Thyroid gland (tissue), 4 donors: ENCODE measurements at regions not wholly inside any gene's neighbourhood (a gene's known extent, or its start where the extent isn't known, plus 50 kb on each side); places are given as distances from the start of the nearest gene placed in this dataset.
"Not testable (repeated sequence)": the region's sequence is repeated elsewhere in the genome, so short reads cannot be mapped to it uniquely, and the experiment has no call there.

Source experiments
- DNase-seq, 2 donors: peaks; one replicate each; pipeline ENCODE4 v3.0.0-alpha.2; 2019
- H3K27ac ChIP-seq, 3 donors: fragments of 200-600 bp; sonication (generic); 1 replicate in 2 of 3; 2 replicates in 1 of 3; pipeline ENCODE4 v1.5.1; 2016 to 2019; ENCODE audit warnings: mild to moderate bottlenecking in 1 of 3, moderate library complexity in 1 of 3
- H3K27me3 ChIP-seq: fragments of 200-600 bp; sonication (generic); one replicate; pipeline ENCODE4 v1.5.1; 2019
- H3K36me3 ChIP-seq, 2 donors: fragments of 200-600 bp; sonication (generic); one replicate each; pipeline ENCODE4 v1.5.1; 2016 to 2019
- H3K4me1 ChIP-seq, 2 donors: fragments of 200-600 bp; sonication (generic); one replicate each; pipeline ENCODE4 v1.5.1; 2017 to 2019
- H3K4me3 ChIP-seq, 3 donors: fragments of 200-600 bp; sonication (generic); replicated peaks in 1 of 3; 1 replicate in 2 of 3; 2 replicates in 1 of 3; pipeline ENCODE4 v1.5.1; 2016; ENCODE audit warnings: mild to moderate bottlenecking in 1 of 3
- H3K9me3 ChIP-seq: fragments of 200-600 bp; sonication (generic); one replicate; pipeline ENCODE4 v1.5.1; 2017
- POLR2A ChIP-seq, 2 donors: fragments of 450-650 bp; IDR thresholded peaks; one replicate each; pipeline ENCODE4 v1.6.1; 2017; ENCODE audit warnings: antibody characterized with exemption in 2 of 2, mild to moderate bottlenecking in 2 of 2, moderate library complexity in 1 of 2
- WGBS, 2 donors: methylation state at CpG; one replicate each; pipeline ENCODE4 v1.1.5; 2017; 5-methylcytosine and 5-hydroxymethylcytosine counted together
- intact Hi-C: fragments of 100-400 bp; cut with DNase I; formaldehyde crosslinking; loops from one replicate; pipeline ENCODE4 v1.15.1; 2023
- TF ChIP-seq, protein P1 (sequence below), 6 experiments: fragments of 200-600 bp in 3 of 6; fragments of 450-650 bp in 3 of 6; sonication (generic) in 3 of 6; IDR thresholded peaks; one replicate each; pipeline ENCODE4 v1.5.1; 2016 to 2019; ENCODE audit warnings: antibody characterized with exemption in 6 of 6, mild to moderate bottlenecking in 2 of 6, inconsistent platforms in 1 of 6, moderate library complexity in 1 of 6

GRCh38 chr20:30487947-30488926 lies 769.2 kb upstream of the DEFB115 start:
- no peak for DNase-seq
- no peaks in the 10 kb centered on the region for H3K36me3 ChIP-seq
- WGBS, 2 donors = 41 to 44% methylated on average over 20 to 26 of the region's 97 CpGs
- no peaks in the 10 kb centered on the region for H3K4me1 ChIP-seq
- intact Hi-C loops = no loop called here
- no peak overlapping the region for H3K27ac ChIP-seq
- no peak overlapping the region for H3K4me3 ChIP-seq
- no peaks in the 10 kb centered on the region for H3K27me3 ChIP-seq
- TF ChIP-seq POLR2A (IDR thresholded peaks at IDR 0.05) = no peak
- TF ChIP-seq, protein P1, sequence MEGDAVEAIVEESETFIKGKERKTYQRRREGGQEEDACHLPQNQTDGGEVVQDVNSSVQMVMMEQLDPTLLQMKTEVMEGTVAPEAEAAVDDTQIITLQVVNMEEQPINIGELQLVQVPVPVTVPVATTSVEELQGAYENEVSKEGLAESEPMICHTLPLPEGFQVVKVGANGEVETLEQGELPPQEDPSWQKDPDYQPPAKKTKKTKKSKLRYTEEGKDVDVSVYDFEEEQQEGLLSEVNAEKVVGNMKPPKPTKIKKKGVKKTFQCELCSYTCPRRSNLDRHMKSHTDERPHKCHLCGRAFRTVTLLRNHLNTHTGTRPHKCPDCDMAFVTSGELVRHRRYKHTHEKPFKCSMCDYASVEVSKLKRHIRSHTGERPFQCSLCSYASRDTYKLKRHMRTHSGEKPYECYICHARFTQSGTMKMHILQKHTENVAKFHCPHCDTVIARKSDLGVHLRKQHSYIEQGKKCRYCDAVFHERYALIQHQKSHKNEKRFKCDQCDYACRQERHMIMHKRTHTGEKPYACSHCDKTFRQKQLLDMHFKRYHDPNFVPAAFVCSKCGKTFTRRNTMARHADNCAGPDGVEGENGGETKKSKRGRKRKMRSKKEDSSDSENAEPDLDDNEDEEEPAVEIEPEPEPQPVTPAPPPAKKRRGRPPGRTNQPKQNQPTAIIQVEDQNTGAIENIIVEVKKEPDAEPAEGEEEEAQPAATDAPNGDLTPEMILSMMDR (IDR thresholded peaks at IDR 0.05) = no peak
- H3K9me3 ChIP-seq = no peaks in the 10 kb centered on the region

DNA sequence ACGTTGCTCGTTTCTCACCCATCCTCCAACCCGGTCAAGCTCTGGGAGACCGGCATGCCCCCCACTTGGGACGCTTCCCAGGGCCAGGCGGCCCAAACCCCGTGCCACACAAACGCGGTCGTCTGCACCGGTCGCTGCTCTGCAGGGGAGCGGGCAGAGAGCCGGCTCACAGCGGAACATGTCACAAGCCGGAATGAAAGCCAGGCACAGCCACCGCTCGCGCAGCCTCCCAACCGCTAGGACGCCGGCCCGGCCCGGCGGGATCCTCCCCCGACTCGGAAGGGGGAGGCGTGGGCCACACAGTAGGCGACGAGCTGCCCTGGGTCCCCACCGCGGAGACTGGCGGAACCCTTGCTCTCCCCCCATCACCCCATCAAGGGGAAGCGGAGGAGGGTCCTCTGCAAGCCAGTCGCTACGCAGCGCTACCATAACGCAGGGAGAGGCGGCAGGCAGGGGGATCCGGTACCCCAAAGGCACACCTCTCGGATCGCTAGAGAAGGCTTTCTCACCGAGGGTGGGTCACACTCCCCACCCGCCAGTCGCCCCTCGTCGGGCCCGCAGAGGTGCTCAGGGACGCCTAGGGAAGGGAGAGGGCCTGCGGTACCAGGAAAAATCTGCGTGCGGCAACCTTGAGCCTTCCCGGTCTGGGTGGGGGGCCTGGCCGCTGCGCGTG lies 768.4 kb upstream of the DEFB115 start:
- Histone ChIP-seq H3K36me3 (no peaks in the 10 kb centered on the region), H3K9me3 (no peaks in the 10 kb centered on the region), H3K4me1 (no peaks in the 10 kb centered on the region), H3K4me3 (no peak overlapping the region), H3K27me3 (no peaks in the 10 kb centered on the region), H3K27ac (no peak overlapping the region)
- intact Hi-C loops = no loop called here
- no peak for DNase-seq
- 0 to 16% methylated on average over 9 to 45 of the region's 56 CpGs for WGBS, 2 donors
- no peak for TF ChIP-seq POLR2A (IDR thresholded peaks at IDR 0.05)
- TF ChIP-seq, protein P1 (IDR thresholded peaks at IDR 0.05) = no peak

GRCh38 chr20:30489614-30490003 lies 767.9 kb upstream of the DEFB115 start:
- no peak for TF ChIP-seq POLR2A (IDR thresholded peaks at IDR 0.05)
- TF ChIP-seq, protein P1 (IDR thresholded peaks at IDR 0.05) = no peak
- DNase-seq = no peak
- no peaks in the 10 kb centered on the region for H3K9me3 ChIP-seq
- no peak overlapping the region for H3K4me3 ChIP-seq
- no peaks in the 10 kb centered on the region for H3K36me3 ChIP-seq
- intact Hi-C loops = no loop called here
- H3K27me3 ChIP-seq = no peaks in the 10 kb centered on the region
- H3K27ac ChIP-seq = no peak overlapping the region
- WGBS, 2 donors = 26 to 41% methylated on average over 16 to 19 of the region's 29 CpGs
- no peaks in the 10 kb centered on the region for H3K4me1 ChIP-seq

- intact Hi-C loops = no loop called here
- 91 to 93% methylated on average over 15 of the region's 15 CpGs for WGBS, 2 donors
- Histone ChIP-seq H3K9me3 (no peaks in the 10 kb centered on the region), H3K36me3 (no peaks in the 10 kb centered on the region), H3K27me3 (no peaks in the 10 kb centered on the region), H3K27ac (no peak overlapping the region), H3K4me3 (no peak overlapping the region), H3K4me1 (no peaks in the 10 kb centered on the region)
- TF ChIP-seq, protein P1 (IDR thresholded peaks at IDR 0.05) = no peak
- TF ChIP-seq POLR2A (IDR thresholded peaks at IDR 0.05) = no peak
- DNase-seq = no peak
Measured at GRCh38 chr20:30491016-30491415, 766.4 kb upstream of the DEFB115 start.

DNA sequence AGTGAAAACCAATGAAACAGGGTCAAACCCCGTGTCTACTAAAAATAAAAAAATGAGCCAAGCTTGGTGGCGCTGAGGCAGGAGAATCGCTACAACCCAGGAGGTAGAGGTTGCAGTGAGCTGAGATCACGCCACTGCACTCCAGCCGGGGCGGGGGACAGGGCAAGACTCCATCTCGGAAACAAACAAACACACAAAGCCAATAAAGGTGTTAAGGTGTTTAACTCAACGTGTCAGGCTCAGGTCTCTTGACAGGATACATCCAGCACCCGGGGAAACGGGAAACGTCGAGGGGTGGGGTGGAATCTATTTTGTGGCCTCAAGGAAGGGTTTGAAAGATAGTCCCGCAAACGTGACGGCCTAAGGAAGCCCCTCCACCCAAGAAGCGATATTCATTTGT lies 760.8 kb upstream of the DEFB115 start:
- H3K9me3 ChIP-seq, H3K27ac ChIP-seq, DNase-seq, H3K36me3 ChIP-seq, H3K27me3 ChIP-seq, H3K4me3 ChIP-seq, intact Hi-C loops, H3K4me1 ChIP-seq: not testable (repeated sequence)
- 76 to 84% methylated on average over 16 of the region's 16 CpGs for WGBS, 2 donors

- 94 to 95% methylated on average over 8 to 13 of the region's 15 CpGs for WGBS, 2 donors
- H3K27ac ChIP-seq, H3K4me1 ChIP-seq, DNase-seq, H3K4me3 ChIP-seq, intact Hi-C loops, H3K9me3 ChIP-seq, H3K36me3 ChIP-seq, H3K27me3 ChIP-seq: not testable (repeated sequence)
Measured at GRCh38 chr20:30497191-30497590, 760.3 kb upstream of the DEFB115 start.
